Psoas muscle (tissue), 7 donors: ENCODE measurements at regions not wholly inside any gene's neighbourhood (a gene's known extent, or its start where the extent isn't known, plus 50 kb on each side); places are given as distances from the start of the nearest gene placed in this dataset.

Source experiments
- ATAC-seq, 4 donors: fragments of 200-7000 bp; cut with Tn5 transposase; one replicate each; pipeline ENCODE4 v1.9.1; 2020; ENCODE audit warnings: moderate library complexity in 3 of 4, mild to moderate bottlenecking in 2 of 4
- DNase-seq, 2 donors: peaks; one replicate each; pipeline ENCODE4 v3.0.0-alpha.2; 2020
- H3K27ac ChIP-seq: fragments of 200-600 bp; one replicate; pipeline ENCODE4 v1.8.0; 2022
- H3K27me3 ChIP-seq, 3 donors: fragments of 200-600 bp in 1 of 3; one replicate each; pipeline versions ENCODE4 v1.6.1 to v1.8.0; 2013 to 2022; ENCODE audit warnings: low read length in 2 of 3, mild to moderate bottlenecking in 2 of 3, moderate library complexity in 1 of 3; ENCODE audit not compliant: insufficient read depth in 3 of 3
- H3K36me3 ChIP-seq, 2 donors: fragments of 200-600 bp in 1 of 2; one replicate each; pipeline versions ENCODE4 v1.6.1 to v1.8.0; 2013 to 2022; ENCODE audit warnings: low read depth in 1 of 2, mild to moderate bottlenecking in 1 of 2, moderate library complexity in 1 of 2; ENCODE audit not compliant: insufficient read depth in 1 of 2
- H3K4me1 ChIP-seq: fragments of 200-600 bp; one replicate; pipeline ENCODE4 v1.8.0; 2022
- H3K4me3 ChIP-seq: fragments of 200-600 bp; one replicate; pipeline ENCODE4 v1.8.0; 2022; ENCODE audit warnings: mild to moderate bottlenecking
- H3K9me3 ChIP-seq: fragments of 200-600 bp; one replicate; pipeline ENCODE4 v1.8.0; 2022
- WGBS, 3 donors: extraction: QIAGEN DNeasy Blood & Tissue Kit; methylation state at CpG; one replicate each; pipeline versions ENCODE4 v1.1.6 to v1.1.7; 2013; 5-methylcytosine and 5-hydroxymethylcytosine counted together
- intact Hi-C, 2 donors: fragments of 100-400 bp; cut with DNase I; formaldehyde crosslinking; loops; one replicate each; pipeline versions ENCODE4 v1.11.0 to v1.14.2; 2022
- TF ChIP-seq, protein P1 (sequence below): fragments of 200-600 bp; IDR thresholded peaks from one replicate; pipeline ENCODE4 v1.8.0; 2022; ENCODE audit warnings: antibody characterized with exemption
- donor health status: healthy with polysubstance abuse.
- donor health status: DM: no; HTN: no; CAD: no; lungs with moderate emphysema.
- donor health status: Bipolar disorder and iron deficiency.
- donor health status: healthy.
- donor health status: DM: yes; HTN: yes; CAD: no.
- donor health status: DM: no; HTN: no; CAD: no.
- donor health status: DM: yes; HTN: yes; CAD: no.

DNA sequence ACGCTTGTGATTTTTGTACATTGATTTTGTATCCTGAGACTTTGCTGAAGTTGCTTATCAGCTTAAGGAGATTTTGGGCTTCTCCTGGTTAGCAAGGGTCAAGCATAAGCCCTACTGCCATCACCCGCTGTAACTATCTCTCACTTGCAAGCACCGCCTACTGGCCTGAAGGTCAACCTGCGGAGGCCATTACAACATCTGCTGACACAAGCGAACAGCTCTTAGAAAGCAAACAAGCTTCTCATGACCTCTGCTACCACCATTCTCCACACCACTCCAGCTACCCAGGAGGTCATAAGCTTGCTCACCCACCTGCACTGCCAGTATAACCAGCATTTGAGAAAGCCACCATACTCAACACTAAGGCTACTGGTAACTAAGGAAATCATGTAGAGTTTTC, 288.4 kb upstream of the KIRREL3 start:
- H3K9me3 ChIP-seq: peaks cover 10% of the 10 kb centered on the region
- DNase-seq: no peak
- no peaks in the 10 kb centered on the region for H3K36me3 ChIP-seq
- WGBS, 3 donors: 94 to 96% (median 95%) methylated on average over 4 of the region's 5 CpGs
- H3K27me3 ChIP-seq: no peaks in the 10 kb centered on the region
- TF ChIP-seq, protein P1, sequence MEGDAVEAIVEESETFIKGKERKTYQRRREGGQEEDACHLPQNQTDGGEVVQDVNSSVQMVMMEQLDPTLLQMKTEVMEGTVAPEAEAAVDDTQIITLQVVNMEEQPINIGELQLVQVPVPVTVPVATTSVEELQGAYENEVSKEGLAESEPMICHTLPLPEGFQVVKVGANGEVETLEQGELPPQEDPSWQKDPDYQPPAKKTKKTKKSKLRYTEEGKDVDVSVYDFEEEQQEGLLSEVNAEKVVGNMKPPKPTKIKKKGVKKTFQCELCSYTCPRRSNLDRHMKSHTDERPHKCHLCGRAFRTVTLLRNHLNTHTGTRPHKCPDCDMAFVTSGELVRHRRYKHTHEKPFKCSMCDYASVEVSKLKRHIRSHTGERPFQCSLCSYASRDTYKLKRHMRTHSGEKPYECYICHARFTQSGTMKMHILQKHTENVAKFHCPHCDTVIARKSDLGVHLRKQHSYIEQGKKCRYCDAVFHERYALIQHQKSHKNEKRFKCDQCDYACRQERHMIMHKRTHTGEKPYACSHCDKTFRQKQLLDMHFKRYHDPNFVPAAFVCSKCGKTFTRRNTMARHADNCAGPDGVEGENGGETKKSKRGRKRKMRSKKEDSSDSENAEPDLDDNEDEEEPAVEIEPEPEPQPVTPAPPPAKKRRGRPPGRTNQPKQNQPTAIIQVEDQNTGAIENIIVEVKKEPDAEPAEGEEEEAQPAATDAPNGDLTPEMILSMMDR: no peak
- no peaks in the 10 kb centered on the region for H3K4me1 ChIP-seq
- ATAC-seq: no peak
- H3K4me3 ChIP-seq: no peak overlapping the region
- H3K27ac ChIP-seq: no peak overlapping the region
- intact Hi-C loops: no loop called here

DNA sequence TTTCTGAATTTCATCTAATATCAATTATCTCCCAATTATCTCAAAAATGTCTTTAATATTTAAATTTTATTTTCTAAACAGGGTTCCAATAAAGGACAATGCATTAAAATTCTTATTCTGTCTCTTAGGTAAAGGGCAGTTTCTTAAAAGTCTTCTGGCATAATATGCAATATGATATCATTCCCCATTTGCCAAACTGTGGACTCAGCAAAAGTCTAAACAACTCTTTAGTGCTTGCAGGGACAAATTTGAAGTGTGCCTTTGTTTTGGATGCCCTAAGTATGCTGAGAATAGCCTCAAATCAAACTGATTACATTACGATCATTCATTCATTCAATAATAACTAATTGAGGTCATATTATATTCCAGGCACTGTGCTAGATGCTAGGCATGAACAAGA, 281.0 kb upstream of the KIRREL3 start:
- no peak overlapping the region for H3K4me3 ChIP-seq
- TF ChIP-seq, protein P1: no peak
- intact Hi-C loops: no loop called here
- H3K36me3 ChIP-seq: no peaks in the 10 kb centered on the region
- no peaks in the 10 kb centered on the region for H3K27me3 ChIP-seq
- no peak for ATAC-seq
- H3K9me3 ChIP-seq: no peaks in the 10 kb centered on the region
- WGBS, 3 donors: 93 to 100% (median 94%) methylated on average over 1 of the region's 1 CpG
- no peak for DNase-seq
- no peak overlapping the region for H3K27ac ChIP-seq
- no peaks in the 10 kb centered on the region for H3K4me1 ChIP-seq

DNA sequence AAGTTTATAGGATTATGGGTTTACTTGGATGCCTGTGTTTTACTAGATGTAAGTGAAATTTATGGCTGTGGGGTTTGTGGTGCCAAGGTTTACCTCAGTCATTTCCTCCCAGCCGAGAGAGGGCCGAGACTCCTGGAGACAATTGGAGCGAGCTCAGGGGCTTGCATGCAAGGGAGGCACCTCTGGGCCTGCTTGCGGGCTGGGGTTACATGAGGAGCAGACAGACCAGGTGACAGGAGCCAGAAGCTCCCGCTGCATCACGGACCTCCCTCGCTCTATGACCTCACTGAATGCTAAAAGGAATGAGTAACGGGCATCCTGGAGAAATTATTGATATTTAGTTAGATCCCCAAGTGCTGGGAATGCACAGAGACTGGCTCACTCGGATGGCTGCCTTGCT, 275.2 kb upstream of the KIRREL3 start:
- DNase-seq: no peak
- Histone ChIP-seq H3K27me3 (no peaks in the 10 kb centered on the region), H3K4me1 (no peaks in the 10 kb centered on the region), H3K27ac (no peak overlapping the region), H3K36me3 (no peaks in the 10 kb centered on the region), H3K9me3 (no peaks in the 10 kb centered on the region), H3K4me3 (no peak overlapping the region)
- intact Hi-C loops: no loop called here
- TF ChIP-seq, protein P1: no peak
- WGBS, 3 donors: 53 to 59% (median 55%) methylated on average over 9 of the region's 9 CpGs
- ATAC-seq: no peak

DNA sequence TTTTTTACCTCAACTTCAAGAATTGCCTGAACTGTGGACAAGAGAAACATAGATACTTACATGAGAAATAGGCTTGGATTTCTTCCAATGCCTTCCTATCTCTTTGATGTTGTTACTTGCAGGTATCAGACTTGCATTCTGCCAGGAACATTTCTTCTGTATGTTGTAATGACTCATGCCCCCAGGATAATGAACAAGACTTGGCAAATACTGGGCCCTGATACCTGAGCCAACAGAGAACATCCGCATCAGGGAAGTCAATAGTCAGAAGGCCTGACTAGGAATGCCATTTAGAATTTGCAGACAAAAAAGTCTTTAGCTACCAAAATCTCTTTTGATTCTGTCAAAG, 273.7 kb upstream of the KIRREL3 start:
- 70 to 82% (median 78%) methylated on average over 1 of the region's 1 CpG for WGBS, 3 donors
- no peak for ATAC-seq
- no peak overlapping the region for H3K27ac ChIP-seq

More for the DNA sequence above, 273.7 kb upstream of the KIRREL3 start:
- Histone ChIP-seq H3K4me3 (no peak overlapping the region), H3K4me1 (no peaks in the 10 kb centered on the region), H3K27me3 (peaks cover 0 to 3% (median 3%) of the 10 kb centered on the region in 3 donors), H3K9me3 (no peaks in the 10 kb centered on the region), H3K36me3 (no peaks in the 10 kb centered on the region)
- TF ChIP-seq, protein P1: no peak
- DNase-seq: no peak
- intact Hi-C loops: no loop called here
